Ishikawa (cell line): ENCODE measurements at regions not wholly inside any gene's neighbourhood (a gene's known extent, or its start where the extent isn't known, plus 50 kb on each side); places are given as distances from the start of the nearest gene placed in this dataset.

Source experiments
- EP300 ChIP-seq: IDR thresholded peaks from 2 replicates; pipeline ENCODE4 v1.6.1; 2012; ENCODE audit warnings: borderline replicate concordance
- TAF1 ChIP-seq: IDR thresholded peaks from 2 replicates; pipeline ENCODE4 v1.6.1; 2012; ENCODE audit warnings: low read depth, mild to moderate bottlenecking
- TF ChIP-seq, protein P1 (sequence below): IDR thresholded peaks from 2 replicates; pipeline ENCODE4 v1.6.1; 2012; ENCODE audit warnings: low read depth, mild to moderate bottlenecking

GRCh38 chr2:11901351-11902069, 155.1 kb downstream of the LPIN1 start:
- no peak for TF ChIP-seq TAF1
- TF ChIP-seq, protein P1, sequence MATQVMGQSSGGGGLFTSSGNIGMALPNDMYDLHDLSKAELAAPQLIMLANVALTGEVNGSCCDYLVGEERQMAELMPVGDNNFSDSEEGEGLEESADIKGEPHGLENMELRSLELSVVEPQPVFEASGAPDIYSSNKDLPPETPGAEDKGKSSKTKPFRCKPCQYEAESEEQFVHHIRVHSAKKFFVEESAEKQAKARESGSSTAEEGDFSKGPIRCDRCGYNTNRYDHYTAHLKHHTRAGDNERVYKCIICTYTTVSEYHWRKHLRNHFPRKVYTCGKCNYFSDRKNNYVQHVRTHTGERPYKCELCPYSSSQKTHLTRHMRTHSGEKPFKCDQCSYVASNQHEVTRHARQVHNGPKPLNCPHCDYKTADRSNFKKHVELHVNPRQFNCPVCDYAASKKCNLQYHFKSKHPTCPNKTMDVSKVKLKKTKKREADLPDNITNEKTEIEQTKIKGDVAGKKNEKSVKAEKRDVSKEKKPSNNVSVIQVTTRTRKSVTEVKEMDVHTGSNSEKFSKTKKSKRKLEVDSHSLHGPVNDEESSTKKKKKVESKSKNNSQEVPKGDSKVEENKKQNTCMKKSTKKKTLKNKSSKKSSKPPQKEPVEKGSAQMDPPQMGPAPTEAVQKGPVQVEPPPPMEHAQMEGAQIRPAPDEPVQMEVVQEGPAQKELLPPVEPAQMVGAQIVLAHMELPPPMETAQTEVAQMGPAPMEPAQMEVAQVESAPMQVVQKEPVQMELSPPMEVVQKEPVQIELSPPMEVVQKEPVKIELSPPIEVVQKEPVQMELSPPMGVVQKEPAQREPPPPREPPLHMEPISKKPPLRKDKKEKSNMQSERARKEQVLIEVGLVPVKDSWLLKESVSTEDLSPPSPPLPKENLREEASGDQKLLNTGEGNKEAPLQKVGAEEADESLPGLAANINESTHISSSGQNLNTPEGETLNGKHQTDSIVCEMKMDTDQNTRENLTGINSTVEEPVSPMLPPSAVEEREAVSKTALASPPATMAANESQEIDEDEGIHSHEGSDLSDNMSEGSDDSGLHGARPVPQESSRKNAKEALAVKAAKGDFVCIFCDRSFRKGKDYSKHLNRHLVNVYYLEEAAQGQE = no peak
- TF ChIP-seq EP300 = no peak
